KMS-11 (cell line): ENCODE measurements at regions not wholly inside any gene's neighbourhood (a gene's known extent, or its start where the extent isn't known, plus 50 kb on each side); places are given as distances from the start of the nearest gene placed in this dataset.

ENCODE experiments used
- H2AFZ ChIP-seq: fragments of 200-600 bp; sonication (generic); 2 replicates; pipeline ENCODE4 v1.6.1; 2016; ENCODE audit warnings: antibody characterized with exemption, mixed run types, low read depth
- H3K27ac ChIP-seq: fragments of 200-600 bp; sonication (generic); 2 replicates; pipeline ENCODE4 v1.6.1; 2016; ENCODE audit warnings: mild to moderate bottlenecking, mixed run types
- H3K27me3 ChIP-seq: fragments of 200-600 bp; sonication (generic); 2 replicates; pipeline ENCODE4 v1.6.1; 2017; ENCODE audit warnings: mild to moderate bottlenecking, low read depth, mixed run types, moderate library complexity; ENCODE audit not compliant: insufficient read depth
- H3K36me3 ChIP-seq: fragments of 200-600 bp; sonication (generic); 2 replicates; pipeline ENCODE4 v1.6.1; 2017; ENCODE audit warnings: mild to moderate bottlenecking, mixed run types; ENCODE audit not compliant: insufficient read depth
- H3K4me1 ChIP-seq: fragments of 200-600 bp; sonication (generic); 2 replicates; pipeline ENCODE4 v1.6.1; 2016; ENCODE audit warnings: mild to moderate bottlenecking, low read depth, mixed run types; ENCODE audit not compliant: poor library complexity, severe bottlenecking
- H3K4me2 ChIP-seq: fragments of 200-600 bp; sonication (generic); 2 replicates; pipeline ENCODE4 v1.7.0; 2016; ENCODE audit warnings: mild to moderate bottlenecking, mixed run types
- H3K4me3 ChIP-seq: fragments of 200-600 bp; sonication (generic); IDR thresholded peaks from 2 replicates; pipeline ENCODE4 v1.6.1; 2017; ENCODE audit warnings: low read depth, low read length, mixed read lengths; ENCODE audit not compliant: insufficient read depth
- H3K79me2 ChIP-seq: fragments of 200-600 bp; sonication (generic); 2 replicates; pipeline ENCODE4 v1.6.1; 2016; ENCODE audit warnings: low read depth, mixed run types; ENCODE audit not compliant: insufficient read depth
- H3K9ac ChIP-seq: fragments of 200-600 bp; sonication (generic); 2 replicates; pipeline ENCODE4 v1.6.1; 2016; ENCODE audit warnings: mild to moderate bottlenecking, mixed run types
- H4K20me1 ChIP-seq: fragments of 200-600 bp; sonication (generic); 2 replicates; pipeline ENCODE4 v1.6.1; 2016; ENCODE audit warnings: mild to moderate bottlenecking, mixed run types; ENCODE audit not compliant: insufficient read depth
- CTCF ChIP-seq: fragments of 200-600 bp; sonication (generic); conservative IDR thresholded peaks from 2 replicates; pipeline ENCODE4 v1.6.1; 2017; ENCODE audit warnings: low read depth, mild to moderate bottlenecking, antibody characterized with exemption, low read length, moderate library complexity, mixed read lengths

GRCh38 chr5:91472631-91473030 is 89.5 kb upstream of the ARRDC3 start:
- Histone ChIP-seq H3K4me1 (no peaks in the 10 kb centered on the region), H3K27me3 (no peaks in the 10 kb centered on the region)

GRCh38 chr5:91469517-91470165 is 86.5 kb upstream of the ARRDC3 start:
- H4K20me1 ChIP-seq: no peaks in the 10 kb centered on the region
- no peaks in the 10 kb centered on the region for H3K4me1 ChIP-seq
- H2AFZ ChIP-seq: no peak overlapping the region
- H3K27me3 ChIP-seq: no peaks in the 10 kb centered on the region
- H3K4me2 ChIP-seq: no peak overlapping the region
- no peak overlapping the region for H3K27ac ChIP-seq
- H3K9ac ChIP-seq: no peak overlapping the region
- no peak for TF ChIP-seq CTCF
- no peaks in the 10 kb centered on the region for H3K36me3 ChIP-seq
- no peaks in the 10 kb centered on the region for H3K79me2 ChIP-seq
- no peak overlapping the region for H3K4me3 ChIP-seq

More at GRCh38 chr5:91472631-91473030, 89.5 kb upstream of the ARRDC3 start:
- TF ChIP-seq CTCF: no peak
- Histone ChIP-seq H3K79me2 (no peaks in the 10 kb centered on the region), H2AFZ (no peak overlapping the region), H3K9ac (no peak overlapping the region), H3K27ac (no peak overlapping the region), H3K36me3 (no peaks in the 10 kb centered on the region), H4K20me1 (no peaks in the 10 kb centered on the region), H3K4me2 (no peak overlapping the region), H3K4me3 (no peak overlapping the region)

GRCh38 chr5:91468651-91469422 is 85.7 kb upstream of the ARRDC3 start:
- Histone ChIP-seq H3K27ac (no peak overlapping the region), H2AFZ (no peak overlapping the region), H3K4me3 (no peak overlapping the region), H3K27me3 (no peaks in the 10 kb centered on the region), H4K20me1 (no peaks in the 10 kb centered on the region), H3K9ac (no peak overlapping the region), H3K4me1 (no peaks in the 10 kb centered on the region), H3K36me3 (no peaks in the 10 kb centered on the region), H3K4me2 (no peak overlapping the region), H3K79me2 (no peaks in the 10 kb centered on the region)
- no peak for TF ChIP-seq CTCF

GRCh38 chr5:91464886-91465646 is 81.9 kb upstream of the ARRDC3 start:
- TF ChIP-seq CTCF: no peak

More at GRCh38 chr5:91464886-91465646, 81.9 kb upstream of the ARRDC3 start:
- no peak overlapping the region for H3K27ac ChIP-seq
- no peak overlapping the region for H3K4me2 ChIP-seq
- no peaks in the 10 kb centered on the region for H3K79me2 ChIP-seq
- H3K9ac ChIP-seq: no peak overlapping the region
- no peaks in the 10 kb centered on the region for H4K20me1 ChIP-seq
- no peak overlapping the region for H2AFZ ChIP-seq
- H3K4me3 ChIP-seq: no peak overlapping the region
- no peaks in the 10 kb centered on the region for H3K36me3 ChIP-seq
- no peaks in the 10 kb centered on the region for H3K27me3 ChIP-seq
- no peaks in the 10 kb centered on the region for H3K4me1 ChIP-seq
